HL-60 (cell line): ENCODE measurements at regions not wholly inside any gene's neighbourhood (a gene's known extent, or its start where the extent isn't known, plus 50 kb on each side); places are given as distances from the start of the nearest gene placed in this dataset.

Experiments
- POLR2AphosphoS5 ChIP-seq: IDR thresholded peaks from 2 replicates; pipeline ENCODE4 v1.6.1; 2012; ENCODE audit warnings: low read depth
- SPI1 ChIP-seq: IDR thresholded peaks from 2 replicates; pipeline ENCODE4 v1.6.1; 2012; ENCODE audit warnings: low read depth, mild to moderate bottlenecking, borderline replicate concordance
- TF ChIP-seq, protein P1 (sequence below): IDR thresholded peaks from one replicate; pipeline ENCODE4 v1.5.1; 2011; ENCODE audit warnings: low read length, control low read depth, inconsistent platforms; ENCODE audit not compliant: insufficient read depth
- TF ChIP-seq, protein P2 (sequence below): IDR thresholded peaks from 2 replicates; pipeline ENCODE4 v1.6.1; 2012; ENCODE audit warnings: low read depth; ENCODE audit not compliant: insufficient replicate concordance

DNA sequence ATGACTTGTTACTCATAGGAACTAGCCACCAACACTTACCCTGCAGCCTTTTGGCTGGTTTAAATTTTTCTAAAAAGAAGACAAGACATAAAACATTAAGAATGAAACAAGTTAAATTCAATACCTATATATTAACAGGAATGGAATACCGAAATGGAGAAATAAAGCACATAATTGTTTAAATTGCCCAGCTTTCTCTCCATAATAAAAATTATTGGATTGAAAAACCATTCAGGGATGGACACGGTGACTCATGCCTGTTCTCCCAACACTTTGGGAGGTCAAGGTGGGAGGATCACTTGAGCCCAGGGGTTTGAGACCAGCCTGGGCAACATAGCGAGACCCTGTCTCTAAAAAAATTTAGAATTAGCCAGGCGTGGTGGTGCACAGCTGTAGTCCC, 179.4 kb upstream of the MKLN1 start:
- TF ChIP-seq, protein P1, sequence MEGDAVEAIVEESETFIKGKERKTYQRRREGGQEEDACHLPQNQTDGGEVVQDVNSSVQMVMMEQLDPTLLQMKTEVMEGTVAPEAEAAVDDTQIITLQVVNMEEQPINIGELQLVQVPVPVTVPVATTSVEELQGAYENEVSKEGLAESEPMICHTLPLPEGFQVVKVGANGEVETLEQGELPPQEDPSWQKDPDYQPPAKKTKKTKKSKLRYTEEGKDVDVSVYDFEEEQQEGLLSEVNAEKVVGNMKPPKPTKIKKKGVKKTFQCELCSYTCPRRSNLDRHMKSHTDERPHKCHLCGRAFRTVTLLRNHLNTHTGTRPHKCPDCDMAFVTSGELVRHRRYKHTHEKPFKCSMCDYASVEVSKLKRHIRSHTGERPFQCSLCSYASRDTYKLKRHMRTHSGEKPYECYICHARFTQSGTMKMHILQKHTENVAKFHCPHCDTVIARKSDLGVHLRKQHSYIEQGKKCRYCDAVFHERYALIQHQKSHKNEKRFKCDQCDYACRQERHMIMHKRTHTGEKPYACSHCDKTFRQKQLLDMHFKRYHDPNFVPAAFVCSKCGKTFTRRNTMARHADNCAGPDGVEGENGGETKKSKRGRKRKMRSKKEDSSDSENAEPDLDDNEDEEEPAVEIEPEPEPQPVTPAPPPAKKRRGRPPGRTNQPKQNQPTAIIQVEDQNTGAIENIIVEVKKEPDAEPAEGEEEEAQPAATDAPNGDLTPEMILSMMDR: no peak
- TF ChIP-seq, protein P2, sequence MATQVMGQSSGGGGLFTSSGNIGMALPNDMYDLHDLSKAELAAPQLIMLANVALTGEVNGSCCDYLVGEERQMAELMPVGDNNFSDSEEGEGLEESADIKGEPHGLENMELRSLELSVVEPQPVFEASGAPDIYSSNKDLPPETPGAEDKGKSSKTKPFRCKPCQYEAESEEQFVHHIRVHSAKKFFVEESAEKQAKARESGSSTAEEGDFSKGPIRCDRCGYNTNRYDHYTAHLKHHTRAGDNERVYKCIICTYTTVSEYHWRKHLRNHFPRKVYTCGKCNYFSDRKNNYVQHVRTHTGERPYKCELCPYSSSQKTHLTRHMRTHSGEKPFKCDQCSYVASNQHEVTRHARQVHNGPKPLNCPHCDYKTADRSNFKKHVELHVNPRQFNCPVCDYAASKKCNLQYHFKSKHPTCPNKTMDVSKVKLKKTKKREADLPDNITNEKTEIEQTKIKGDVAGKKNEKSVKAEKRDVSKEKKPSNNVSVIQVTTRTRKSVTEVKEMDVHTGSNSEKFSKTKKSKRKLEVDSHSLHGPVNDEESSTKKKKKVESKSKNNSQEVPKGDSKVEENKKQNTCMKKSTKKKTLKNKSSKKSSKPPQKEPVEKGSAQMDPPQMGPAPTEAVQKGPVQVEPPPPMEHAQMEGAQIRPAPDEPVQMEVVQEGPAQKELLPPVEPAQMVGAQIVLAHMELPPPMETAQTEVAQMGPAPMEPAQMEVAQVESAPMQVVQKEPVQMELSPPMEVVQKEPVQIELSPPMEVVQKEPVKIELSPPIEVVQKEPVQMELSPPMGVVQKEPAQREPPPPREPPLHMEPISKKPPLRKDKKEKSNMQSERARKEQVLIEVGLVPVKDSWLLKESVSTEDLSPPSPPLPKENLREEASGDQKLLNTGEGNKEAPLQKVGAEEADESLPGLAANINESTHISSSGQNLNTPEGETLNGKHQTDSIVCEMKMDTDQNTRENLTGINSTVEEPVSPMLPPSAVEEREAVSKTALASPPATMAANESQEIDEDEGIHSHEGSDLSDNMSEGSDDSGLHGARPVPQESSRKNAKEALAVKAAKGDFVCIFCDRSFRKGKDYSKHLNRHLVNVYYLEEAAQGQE: no peak
- no peak for TF ChIP-seq POLR2AphosphoS5
- no peak for TF ChIP-seq SPI1
